DND-41 (cell line): ENCODE measurements at regions not wholly inside any gene's neighbourhood (a gene's known extent, or its start where the extent isn't known, plus 50 kb on each side); places are given as distances from the start of the nearest gene placed in this dataset.

Source experiments
- EZH2 ChIP-seq: IDR thresholded peaks from 3 replicates; pipeline ENCODE4 v1.6.1; 2012; ENCODE audit warnings: borderline replicate concordance, low read depth, mild to moderate bottlenecking, moderate library complexity, low read length, inconsistent platforms; ENCODE audit not compliant: severe bottlenecking
- TF ChIP-seq, protein P1 (sequence below): IDR thresholded peaks from 2 replicates; pipeline ENCODE4 v1.5.1; 2012; ENCODE audit warnings: borderline replicate concordance, low read length, moderate library complexity, mild to moderate bottlenecking; ENCODE audit not compliant: poor library complexity, severe bottlenecking; ENCODE audit errors: extremely low read depth

DNA sequence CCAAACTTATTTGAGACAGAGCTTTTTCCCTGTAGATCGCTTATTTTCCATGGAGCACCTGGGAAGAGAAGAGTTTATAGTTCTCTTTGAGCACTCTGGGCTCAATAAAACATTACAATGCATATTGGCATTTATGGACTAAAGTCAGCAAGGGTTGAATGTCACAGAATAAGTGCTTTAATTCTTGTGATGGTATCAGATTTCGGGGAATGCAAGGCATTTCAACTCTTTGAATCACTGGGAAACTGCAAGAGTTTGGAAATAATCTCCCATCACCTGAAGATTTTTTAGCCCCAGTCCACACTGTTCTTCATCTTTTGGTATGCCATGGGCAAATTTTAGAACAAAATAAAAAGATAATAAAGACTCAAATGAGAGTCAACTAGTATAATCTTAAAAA is 111.5 kb upstream of the WDFY3 start:
- TF ChIP-seq EZH2: no peak
- TF ChIP-seq, protein P1, sequence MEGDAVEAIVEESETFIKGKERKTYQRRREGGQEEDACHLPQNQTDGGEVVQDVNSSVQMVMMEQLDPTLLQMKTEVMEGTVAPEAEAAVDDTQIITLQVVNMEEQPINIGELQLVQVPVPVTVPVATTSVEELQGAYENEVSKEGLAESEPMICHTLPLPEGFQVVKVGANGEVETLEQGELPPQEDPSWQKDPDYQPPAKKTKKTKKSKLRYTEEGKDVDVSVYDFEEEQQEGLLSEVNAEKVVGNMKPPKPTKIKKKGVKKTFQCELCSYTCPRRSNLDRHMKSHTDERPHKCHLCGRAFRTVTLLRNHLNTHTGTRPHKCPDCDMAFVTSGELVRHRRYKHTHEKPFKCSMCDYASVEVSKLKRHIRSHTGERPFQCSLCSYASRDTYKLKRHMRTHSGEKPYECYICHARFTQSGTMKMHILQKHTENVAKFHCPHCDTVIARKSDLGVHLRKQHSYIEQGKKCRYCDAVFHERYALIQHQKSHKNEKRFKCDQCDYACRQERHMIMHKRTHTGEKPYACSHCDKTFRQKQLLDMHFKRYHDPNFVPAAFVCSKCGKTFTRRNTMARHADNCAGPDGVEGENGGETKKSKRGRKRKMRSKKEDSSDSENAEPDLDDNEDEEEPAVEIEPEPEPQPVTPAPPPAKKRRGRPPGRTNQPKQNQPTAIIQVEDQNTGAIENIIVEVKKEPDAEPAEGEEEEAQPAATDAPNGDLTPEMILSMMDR: no peak
